SJCRH30 (cell line): ENCODE measurements at regions not wholly inside any gene's neighbourhood (a gene's known extent, or its start where the extent isn't known, plus 50 kb on each side); places are given as distances from the start of the nearest gene placed in this dataset.
A peak's percentile ranks its signal among the peaks of the same experiment; 100 is the strongest.

Experiments used
- DNase-seq, 2 experiments: peaks; one replicate each; pipeline ENCODE4 v3.0.0-alpha.2; 2015 to 2020
- H3K27ac ChIP-seq: fragments of 250-450 bp; sonication (Bioruptor Pico); 2 replicates; pipeline ENCODE4 v1.5.1; 2020; ENCODE audit warnings: mild to moderate bottlenecking, moderate library complexity
- H3K27me3 ChIP-seq: fragments of 250-450 bp; sonication (Bioruptor Pico); 2 replicates; pipeline ENCODE4 v1.5.1; 2020; ENCODE audit warnings: mild to moderate bottlenecking, moderate library complexity
- H3K36me3 ChIP-seq: fragments of 250-450 bp; sonication (Bioruptor Pico); 2 replicates; pipeline ENCODE4 v1.5.1; 2020; ENCODE audit warnings: mild to moderate bottlenecking, moderate library complexity
- H3K4me1 ChIP-seq: fragments of 250-450 bp; sonication (Bioruptor Pico); 2 replicates; pipeline ENCODE4 v1.5.1; 2020; ENCODE audit warnings: mild to moderate bottlenecking, moderate library complexity
- H3K4me3 ChIP-seq: fragments of 250-450 bp; sonication (Bioruptor Pico); 2 replicates; pipeline ENCODE4 v1.5.1; 2020; ENCODE audit warnings: mild to moderate bottlenecking, moderate library complexity
- H3K9me3 ChIP-seq: fragments of 250-450 bp; sonication (Bioruptor Pico); replicated peaks from 2 replicates; pipeline ENCODE4 v1.5.1; 2020; ENCODE audit warnings: mild to moderate bottlenecking, moderate library complexity

GRCh38 chr16:51629576-51629975 is 478.5 kb upstream of the SALL1 start:
- Histone ChIP-seq H3K4me3 (no peak overlapping the region), H3K36me3 (no peaks in the 10 kb centered on the region), H3K27me3 (no peaks in the 10 kb centered on the region), H3K4me1 (no peaks in the 10 kb centered on the region), H3K27ac (no peak overlapping the region), H3K9me3 (no peaks in the 10 kb centered on the region)
- DNase-seq = no peak

GRCh38 chr16:51624080-51624775 is 473.2 kb upstream of the SALL1 start:
- H3K27me3 ChIP-seq = no peaks in the 10 kb centered on the region
- H3K36me3 ChIP-seq = no peaks in the 10 kb centered on the region
- no peaks in the 10 kb centered on the region for H3K4me1 ChIP-seq
- no peak for DNase-seq
- H3K4me3 ChIP-seq = no peak overlapping the region
- no peak overlapping the region for H3K27ac ChIP-seq
- H3K9me3 ChIP-seq = no peaks in the 10 kb centered on the region

GRCh38 chr16:51621610-51622009 is 470.5 kb upstream of the SALL1 start:
- H3K27me3 ChIP-seq = no peaks in the 10 kb centered on the region
- no peak overlapping the region for H3K27ac ChIP-seq
- H3K9me3 ChIP-seq = no peaks in the 10 kb centered on the region
- H3K36me3 ChIP-seq = no peaks in the 10 kb centered on the region
- H3K4me1 ChIP-seq = no peaks in the 10 kb centered on the region
- no peak overlapping the region for H3K4me3 ChIP-seq
- DNase-seq = no peak

- H3K4me3 ChIP-seq = no peak overlapping the region
- H3K27me3 ChIP-seq = no peaks in the 10 kb centered on the region
- no peak overlapping the region for H3K27ac ChIP-seq
- no peaks in the 10 kb centered on the region for H3K36me3 ChIP-seq
- H3K9me3 ChIP-seq = no peaks in the 10 kb centered on the region
- no peak for DNase-seq
- H3K4me1 ChIP-seq = no peaks in the 10 kb centered on the region
These were observed 464.1 kb upstream of the SALL1 start for GRCh38 chr16:51615141-51615540.

GRCh38 chr16:51607201-51607651 is 456.2 kb upstream of the SALL1 start:
- no peaks in the 10 kb centered on the region for H3K9me3 ChIP-seq
- H3K4me3 ChIP-seq = no peak overlapping the region
- DNase-seq = no peak
- H3K27me3 ChIP-seq = no peaks in the 10 kb centered on the region
- H3K27ac ChIP-seq = no peak overlapping the region
- H3K36me3 ChIP-seq = no peaks in the 10 kb centered on the region
- no peaks in the 10 kb centered on the region for H3K4me1 ChIP-seq

- peak in 1 of 2 experiments; percentile 2 for DNase-seq
- Histone ChIP-seq H3K4me3 (no peak overlapping the region), H3K27me3 (0 out of 2 replicates have a peak, but pooled peaks cover 5% of the 10 kb centered on the region), H3K27ac (no peak overlapping the region), H3K4me1 (no peaks in the 10 kb centered on the region), H3K36me3 (no peaks in the 10 kb centered on the region), H3K9me3 (no peaks in the 10 kb centered on the region)
These were observed 445.2 kb upstream of the SALL1 start for GRCh38 chr16:51596247-51596646.

GRCh38 chr16:51592535-51593300 is 441.6 kb upstream of the SALL1 start:
- H3K4me1 ChIP-seq = no peaks in the 10 kb centered on the region
- no peak for DNase-seq

GRCh38 chr16:51592001-51592501 is 441.0 kb upstream of the SALL1 start:
- H3K27ac ChIP-seq = no peak overlapping the region
- H3K4me3 ChIP-seq = no peak overlapping the region
- no peaks in the 10 kb centered on the region for H3K4me1 ChIP-seq
- peaks cover 10% of the 10 kb centered on the region; the same call in 1 of the 2 replicates for H3K27me3 ChIP-seq
- no peaks in the 10 kb centered on the region for H3K9me3 ChIP-seq
- H3K36me3 ChIP-seq = no peaks in the 10 kb centered on the region
- no peak for DNase-seq

More at GRCh38 chr16:51592535-51593300, 441.6 kb upstream of the SALL1 start:
- Histone ChIP-seq H3K36me3 (no peaks in the 10 kb centered on the region), H3K9me3 (no peaks in the 10 kb centered on the region), H3K27ac (no peak overlapping the region), H3K27me3 (peaks cover 10% of the 10 kb centered on the region; the same call in 1 of the 2 replicates), H3K4me3 (no peak overlapping the region)

GRCh38 chr16:51591480-51591879 is 440.4 kb upstream of the SALL1 start:
- no peak overlapping the region for H3K4me3 ChIP-seq
- no peaks in the 10 kb centered on the region for H3K9me3 ChIP-seq
- H3K4me1 ChIP-seq = no peaks in the 10 kb centered on the region
- H3K27ac ChIP-seq = no peak overlapping the region
- H3K27me3 ChIP-seq = peaks cover 10% of the 10 kb centered on the region; the same call in 1 of the 2 replicates
- H3K36me3 ChIP-seq = no peaks in the 10 kb centered on the region
- no peak for DNase-seq

- DNase-seq = no peak
- Histone ChIP-seq H3K9me3 (no peaks in the 10 kb centered on the region), H3K4me1 (no peaks in the 10 kb centered on the region), H3K36me3 (no peaks in the 10 kb centered on the region), H3K27ac (no peak overlapping the region), H3K27me3 (peaks cover 9% of the 10 kb centered on the region; the same call in 1 of the 2 replicates), H3K4me3 (no peak overlapping the region)
These were observed 428.7 kb upstream of the SALL1 start for GRCh38 chr16:51579652-51580360.

GRCh38 chr16:51577621-51578303 is 426.7 kb upstream of the SALL1 start:
- no peaks in the 10 kb centered on the region for H3K36me3 ChIP-seq
- H3K4me3 ChIP-seq = no peak overlapping the region
- H3K27ac ChIP-seq = no peak overlapping the region
- DNase-seq = peak in 1 of 2 experiments; percentile 9
- H3K9me3 ChIP-seq = no peaks in the 10 kb centered on the region
- no peaks in the 10 kb centered on the region for H3K4me1 ChIP-seq
- H3K27me3 ChIP-seq = peaks cover 9% of the 10 kb centered on the region; the same call in 1 of the 2 replicates

- no peak overlapping the region for H3K4me3 ChIP-seq
- H3K27ac ChIP-seq = no peak overlapping the region
- no peaks in the 10 kb centered on the region for H3K9me3 ChIP-seq
- H3K36me3 ChIP-seq = no peaks in the 10 kb centered on the region
- peaks cover 9% of the 10 kb centered on the region; the same call in 1 of the 2 replicates for H3K27me3 ChIP-seq
- H3K4me1 ChIP-seq = no peaks in the 10 kb centered on the region
- no peak for DNase-seq
These were observed 425.6 kb upstream of the SALL1 start for GRCh38 chr16:51576498-51577195.

- Histone ChIP-seq H3K9me3 (no peaks in the 10 kb centered on the region), H3K27me3 (peaks cover 8% of the 10 kb centered on the region), H3K4me3 (no peak overlapping the region), H3K4me1 (no peaks in the 10 kb centered on the region), H3K27ac (no peak overlapping the region), H3K36me3 (no peaks in the 10 kb centered on the region)
- DNase-seq = no peak
These were observed 422.1 kb upstream of the SALL1 start for GRCh38 chr16:51573191-51573590.
